ENCODE measurements at regions not wholly inside any gene's neighbourhood (a gene's known extent, or its start where the extent isn't known, plus 50 kb on each side); places are given as distances from the start of the nearest gene placed in this dataset.

GRCh38 chr2:45132551-45132950, 123.3 kb upstream of the SIX2 start:
- ATAC-seq (no peak), DNase-seq (ENCODE audit: low spot score) (no peak)
- intact Hi-C loops (cut with DNase I): no loop called here

GRCh38 chr2:45131587-45131986, 122.3 kb upstream of the SIX2 start:
- ATAC-seq: no peak

GRCh38 chr2:45130736-45131135, 121.5 kb upstream of the SIX2 start:
- intact Hi-C loops (cut with DNase I): no loop called here
- DNase-seq (ENCODE audit: low spot score): no peak
- ATAC-seq: no peak

More at GRCh38 chr2:45131587-45131986, 122.3 kb upstream of the SIX2 start:
- intact Hi-C loops (cut with DNase I): no loop called here
- no peak for DNase-seq (ENCODE audit: low spot score)

GRCh38 chr2:45128580-45128997, 119.3 kb upstream of the SIX2 start:
- DNase-seq (ENCODE audit: low spot score) (no peak), ATAC-seq (no peak)
- intact Hi-C loops (cut with DNase I): no loop called here

- intact Hi-C loops (cut with DNase I): no loop called here
- ATAC-seq: no peak
- no peak for DNase-seq (ENCODE audit: low spot score)
Measured at GRCh38 chr2:45127891-45128290, 118.6 kb upstream of the SIX2 start.

GRCh38 chr2:45127321-45127720, 118.1 kb upstream of the SIX2 start:
- ATAC-seq: no peak
- no peak for DNase-seq (ENCODE audit: low spot score)
- intact Hi-C loops (cut with DNase I): no loop called here

- ATAC-seq (no peak), DNase-seq (ENCODE audit: low spot score) (no peak)
- intact Hi-C loops (cut with DNase I): no loop called here
Measured at GRCh38 chr2:45125232-45125631, 116.0 kb upstream of the SIX2 start.

- intact Hi-C loops (cut with DNase I): no loop called here
- no peak for ATAC-seq
- no peak for DNase-seq (ENCODE audit: low spot score)
Measured at GRCh38 chr2:45124456-45124855, 115.2 kb upstream of the SIX2 start.

- ATAC-seq: no peak
- intact Hi-C loops (cut with DNase I): no loop called here
- DNase-seq (ENCODE audit: low spot score): no peak
Measured at GRCh38 chr2:45123521-45124191, 114.4 kb upstream of the SIX2 start.

GRCh38 chr2:45123065-45123464, 113.8 kb upstream of the SIX2 start:
- intact Hi-C loops (cut with DNase I): no loop called here
- DNase-seq (ENCODE audit: low spot score): no peak
- ATAC-seq: no peak

GRCh38 chr2:45121236-45121927, 112.1 kb upstream of the SIX2 start:
- intact Hi-C loops (cut with DNase I): no loop called here
- DNase-seq (ENCODE audit: low spot score) (no peak), ATAC-seq (no peak)

GRCh38 chr2:45120546-45120945, 111.3 kb upstream of the SIX2 start:
- intact Hi-C loops (cut with DNase I): no loop called here
- DNase-seq (ENCODE audit: low spot score) (no peak), ATAC-seq (no peak)

GRCh38 chr2:45119855-45120254, 110.6 kb upstream of the SIX2 start:
- ATAC-seq (no peak), DNase-seq (ENCODE audit: low spot score) (no peak)
- intact Hi-C loops (cut with DNase I): no loop called here

GRCh38 chr2:45119038-45119437, 109.8 kb upstream of the SIX2 start:
- ATAC-seq (no peak), DNase-seq (ENCODE audit: low spot score) (no peak)
- intact Hi-C loops (cut with DNase I): no loop called here

GRCh38 chr2:45117383-45117782, 108.1 kb upstream of the SIX2 start:
- intact Hi-C loops (cut with DNase I): no loop called here
- ATAC-seq (no peak), DNase-seq (ENCODE audit: low spot score) (no peak)

GRCh38 chr2:45115181-45115580, 105.9 kb upstream of the SIX2 start:
- ATAC-seq (no peak), DNase-seq (ENCODE audit: low spot score) (no peak)

GRCh38 chr2:45114221-45114955, 105.1 kb upstream of the SIX2 start:
- intact Hi-C loops (cut with DNase I): no loop called here
- no peak for ATAC-seq
- no peak for DNase-seq (ENCODE audit: low spot score)

More at GRCh38 chr2:45115181-45115580, 105.9 kb upstream of the SIX2 start:
- intact Hi-C loops (cut with DNase I): no loop called here

GRCh38 chr2:45112750-45113149, 103.5 kb upstream of the SIX2 start:
- intact Hi-C loops (cut with DNase I): no loop called here
- ATAC-seq (no peak), DNase-seq (ENCODE audit: low spot score) (no peak)

- intact Hi-C loops (cut with DNase I): no loop called here
- ATAC-seq (no peak), DNase-seq (ENCODE audit: low spot score) (no peak)
Measured at GRCh38 chr2:45105050-45105582, 95.9 kb upstream of the SIX2 start.

GRCh38 chr2:45104429-45104828, 95.2 kb upstream of the SIX2 start:
- intact Hi-C loops (cut with DNase I): no loop called here
- ATAC-seq (no peak), DNase-seq (ENCODE audit: low spot score) (no peak)

All from sciatic nerve (tissue), 2 donors.